ENCODE measurements at regions not wholly inside any gene's neighbourhood (a gene's known extent, or its start where the extent isn't known, plus 50 kb on each side); places are given as distances from the start of the nearest gene placed in this dataset.

DNA sequence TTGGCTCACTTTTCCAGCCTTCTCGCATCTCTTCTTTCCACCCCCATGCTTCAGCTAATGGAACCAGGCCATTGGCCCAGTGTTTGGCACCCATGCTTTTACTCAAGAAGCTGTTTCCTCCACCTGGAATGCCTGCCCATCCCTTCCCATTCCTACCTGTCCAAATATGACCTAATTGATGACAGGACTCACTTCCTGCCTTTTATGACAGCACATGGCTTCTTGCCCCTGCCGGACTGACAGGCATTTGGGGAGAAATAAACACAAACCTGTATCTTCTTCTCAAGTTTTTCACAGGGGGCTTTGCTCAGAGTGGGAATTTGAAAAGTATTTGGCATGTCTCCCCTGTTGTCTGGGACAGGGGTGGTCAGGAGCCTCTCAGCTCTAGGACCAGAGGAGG, 120.1 kb downstream of the ABHD5 start:
- DNase-seq (ENCODE audit: extremely low read depth, insufficient read length): no peak
- TF ChIP-seq CTCF (IDR thresholded peaks at IDR 0.05; ENCODE audit: insufficient read depth, low read length, poor library complexity, severe bottlenecking): no peak
- no peak overlapping the region for H3K4me3 ChIP-seq (replicated peaks; ENCODE audit: low read depth, low read length)
- H3K27me3 ChIP-seq (replicated peaks; ENCODE audit: control insufficient read depth, insufficient read depth, low read length): peaks cover 1% of the 10 kb centered on the region; the same call in 1 of the 2 replicates
- H3K36me3 ChIP-seq (ENCODE audit: control insufficient read depth, insufficient read depth, low read length): no peaks in the 10 kb centered on the region

- DNase-seq (ENCODE audit: extremely low read depth, insufficient read length): no peak
- H3K4me3 ChIP-seq (replicated peaks; ENCODE audit: low read depth, low read length): no peak overlapping the region
- TF ChIP-seq CTCF (IDR thresholded peaks at IDR 0.05; ENCODE audit: insufficient read depth, low read length, poor library complexity, severe bottlenecking): no peak
- no peaks in the 10 kb centered on the region for H3K36me3 ChIP-seq (ENCODE audit: control insufficient read depth, insufficient read depth, low read length)
- H3K27me3 ChIP-seq (replicated peaks; ENCODE audit: control insufficient read depth, insufficient read depth, low read length): peaks cover 1% of the 10 kb centered on the region; the same call in 1 of the 2 replicates
Measured at GRCh38 chr3:43814461-43814860, 123.7 kb downstream of the ABHD5 start.

DNA sequence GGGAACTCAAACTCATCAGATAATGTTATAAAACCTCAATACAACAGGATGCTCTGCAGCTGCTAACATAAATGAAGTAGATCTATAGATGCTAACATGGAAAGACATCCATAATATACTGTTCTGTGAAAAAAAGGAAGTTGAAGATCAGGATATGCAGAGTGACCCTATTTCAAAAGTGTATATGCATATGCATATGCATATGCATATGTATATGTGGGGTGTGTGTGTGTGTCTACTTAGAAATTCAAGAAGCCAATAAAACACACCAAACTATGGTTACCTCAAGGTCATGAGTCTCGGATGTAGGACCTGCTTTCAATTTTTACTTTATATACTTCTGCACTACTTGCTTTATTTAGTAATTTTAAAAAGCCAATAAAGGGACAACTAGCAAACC, 125.6 kb downstream of the ABHD5 start:
- DNase-seq (ENCODE audit: extremely low read depth, insufficient read length): no peak
- Histone ChIP-seq H3K4me3 (replicated peaks; ENCODE audit: low read depth, low read length) (no peak overlapping the region), H3K36me3 (ENCODE audit: control insufficient read depth, insufficient read depth, low read length) (no peaks in the 10 kb centered on the region), H3K27me3 (replicated peaks; ENCODE audit: control insufficient read depth, insufficient read depth, low read length) (peaks cover 1% of the 10 kb centered on the region; the same call in 1 of the 2 replicates)
- no peak for TF ChIP-seq CTCF (IDR thresholded peaks at IDR 0.05; ENCODE audit: insufficient read depth, low read length, poor library complexity, severe bottlenecking)

DNA sequence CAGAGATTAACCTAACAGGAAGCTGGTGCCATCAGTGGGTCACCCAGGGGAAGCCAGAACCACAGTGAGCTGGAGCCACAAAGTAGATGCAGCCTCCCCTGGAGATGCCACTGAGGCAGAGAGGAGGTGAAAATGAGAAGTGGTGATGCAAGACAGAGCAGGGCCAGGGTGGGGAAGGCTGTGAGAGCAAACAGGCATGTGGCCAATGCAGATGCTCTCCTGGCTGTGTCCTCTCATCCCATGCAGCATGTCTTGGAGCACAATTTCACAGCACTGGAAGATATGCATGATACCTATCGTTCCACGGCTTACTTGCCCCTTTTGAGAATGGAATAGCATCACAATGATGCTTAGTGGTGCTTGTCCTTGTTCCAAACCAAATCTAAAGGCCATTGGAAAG, 126.3 kb downstream of the ABHD5 start:
- Histone ChIP-seq H3K27me3 (replicated peaks; ENCODE audit: control insufficient read depth, insufficient read depth, low read length) (peaks cover 1% of the 10 kb centered on the region; the same call in 1 of the 2 replicates), H3K4me3 (replicated peaks; ENCODE audit: low read depth, low read length) (no peak overlapping the region), H3K36me3 (ENCODE audit: control insufficient read depth, insufficient read depth, low read length) (no peaks in the 10 kb centered on the region)
- no peak for TF ChIP-seq CTCF (IDR thresholded peaks at IDR 0.05; ENCODE audit: insufficient read depth, low read length, poor library complexity, severe bottlenecking)
- DNase-seq (ENCODE audit: extremely low read depth, insufficient read length): no peak

- no peaks in the 10 kb centered on the region for H3K36me3 ChIP-seq (ENCODE audit: control insufficient read depth, insufficient read depth, low read length)
- no peak overlapping the region for H3K4me3 ChIP-seq (replicated peaks; ENCODE audit: low read depth, low read length)
- DNase-seq (ENCODE audit: extremely low read depth, insufficient read length): no peak
- TF ChIP-seq CTCF (IDR thresholded peaks at IDR 0.05; ENCODE audit: insufficient read depth, low read length, poor library complexity, severe bottlenecking): no peak
- peaks cover 1% of the 10 kb centered on the region; the same call in 1 of the 2 replicates for H3K27me3 ChIP-seq (replicated peaks; ENCODE audit: control insufficient read depth, insufficient read depth, low read length)
Measured at GRCh38 chr3:43817825-43818224, 127.1 kb downstream of the ABHD5 start.

DNA sequence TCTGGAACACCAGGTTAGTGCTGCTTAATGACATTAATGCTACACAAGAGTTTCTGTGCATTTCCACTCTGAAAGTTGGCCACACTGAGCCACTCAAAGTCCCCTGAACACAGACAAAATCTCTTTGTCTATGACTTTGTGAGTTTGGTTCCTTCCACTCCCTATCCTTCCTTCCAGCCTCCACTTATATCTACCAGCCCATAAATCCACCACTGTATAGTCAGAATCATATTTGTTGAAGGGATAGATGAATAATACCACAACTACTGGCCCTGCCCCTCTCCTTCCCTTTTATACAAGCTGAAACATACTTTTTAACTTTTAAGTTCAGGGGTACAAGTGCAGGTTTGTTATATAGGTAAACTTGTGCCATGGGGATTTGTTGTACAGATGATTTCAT, 127.5 kb downstream of the ABHD5 start:
- Histone ChIP-seq H3K27me3 (replicated peaks; ENCODE audit: control insufficient read depth, insufficient read depth, low read length) (peaks cover 1% of the 10 kb centered on the region; the same call in 1 of the 2 replicates), H3K36me3 (ENCODE audit: control insufficient read depth, insufficient read depth, low read length) (no peaks in the 10 kb centered on the region), H3K4me3 (replicated peaks; ENCODE audit: low read depth, low read length) (no peak overlapping the region)
- no peak for DNase-seq (ENCODE audit: extremely low read depth, insufficient read length)
- no peak for TF ChIP-seq CTCF (IDR thresholded peaks at IDR 0.05; ENCODE audit: insufficient read depth, low read length, poor library complexity, severe bottlenecking)
